HG03571 (cell line): ENCODE measurements at regions not wholly inside any gene's neighbourhood (a gene's known extent, or its start where the extent isn't known, plus 50 kb on each side); places are given as distances from the start of the nearest gene placed in this dataset.

Source experiments
- ATAC-seq: cut with Tn5 transposase; IDR thresholded peaks from one replicate; pipeline ENCODE4 v1.9.1; 2021; ENCODE audit not compliant: unreplicated experiment

GRCh38 chr3:132183811-132184210 lies 133.4 kb upstream of the ACP3 start:
- ATAC-seq = no peak

- no peak for ATAC-seq
Measured at GRCh38 chr3:132187746-132188145, 129.5 kb upstream of the ACP3 start.

- ATAC-seq = no peak
Measured at GRCh38 chr3:132189601-132190000, 127.6 kb upstream of the ACP3 start.

GRCh38 chr3:132196113-132196512 lies 121.1 kb upstream of the ACP3 start:
- no peak for ATAC-seq

- no peak for ATAC-seq
Measured at GRCh38 chr3:132198516-132198915, 118.7 kb upstream of the ACP3 start.

- ATAC-seq = no peak
Measured at GRCh38 chr3:132199451-132199850, 117.8 kb upstream of the ACP3 start.

GRCh38 chr3:132202586-132202985 lies 114.6 kb upstream of the ACP3 start:
- no peak for ATAC-seq

GRCh38 chr3:132203889-132204596 lies 113.2 kb upstream of the ACP3 start:
- ATAC-seq = no peak

GRCh38 chr3:132205609-132206008 lies 111.6 kb upstream of the ACP3 start:
- no peak for ATAC-seq

- no peak for ATAC-seq
Measured at GRCh38 chr3:132209855-132210254, 107.4 kb upstream of the ACP3 start.

GRCh38 chr3:132210476-132211346 lies 106.5 kb upstream of the ACP3 start:
- no peak for ATAC-seq

GRCh38 chr3:132211896-132212295 lies 105.3 kb upstream of the ACP3 start:
- no peak for ATAC-seq

- ATAC-seq = no peak
Measured at GRCh38 chr3:132218817-132219755, 98.1 kb upstream of the ACP3 start.

- ATAC-seq = no peak
Measured at GRCh38 chr3:132220986-132221385, 96.2 kb upstream of the ACP3 start.

GRCh38 chr3:132222868-132223538 lies 94.2 kb upstream of the ACP3 start:
- no peak for ATAC-seq

GRCh38 chr3:132225664-132226063 lies 91.5 kb upstream of the ACP3 start:
- no peak for ATAC-seq

- no peak for ATAC-seq
Measured at GRCh38 chr3:132228923-132229322, 88.3 kb upstream of the ACP3 start.

GRCh38 chr3:132229641-132230040 lies 87.6 kb upstream of the ACP3 start:
- ATAC-seq = no peak

GRCh38 chr3:132230156-132231000 lies 86.8 kb upstream of the ACP3 start:
- ATAC-seq = no peak

- no peak for ATAC-seq
Measured at GRCh38 chr3:132231633-132232032, 85.6 kb upstream of the ACP3 start.
